SK-N-SH (cell line): ENCODE measurements at regions not wholly inside any gene's neighbourhood (a gene's known extent, or its start where the extent isn't known, plus 50 kb on each side); places are given as distances from the start of the nearest gene placed in this dataset.

Experiments used
- CTCF ChIA-PET: fragments of 300-600, 350-600 bp; formaldehyde crosslinking; extraction: SDS; loops from one replicate; lab custom pipeline; 2021; lab: Yijun Ruan, JAX
- POLR2A ChIA-PET: fragments of 350-600 bp; sonication (Branson Sonifier 250); formaldehyde crosslinking; extraction: SDS; loops from one replicate; lab custom pipeline; 2020; ENCODE audit warnings: antibody characterized with exemption, inconsistent platforms; lab: Yijun Ruan, JAX
- DNase-seq: peaks from one replicate; pipeline ENCODE4 v3.0.0; 2012
- H2AFZ ChIP-seq: fragments of 200-600 bp; sonication (generic); 2 replicates; pipeline ENCODE4 v1.8.1; 2016; ENCODE audit warnings: antibody characterized with exemption, mild to moderate bottlenecking, low read depth
- H3F3A ChIP-seq: fragments of 200-600 bp; sonication (generic); replicated peaks from 2 replicates; pipeline ENCODE3; 2016; ENCODE audit warnings: antibody characterized with exemption, mild to moderate bottlenecking; ENCODE audit not compliant: insufficient read depth
- H3K27ac ChIP-seq, 2 experiments: fragments of 200-500 bp in 1 of 2; fragments of 200-600 bp in 1 of 2; sonication (Bioruptor generic) in 1 of 2; sonication (generic), shearing (Covaris generic) in 1 of 2; 2 replicates each; pipeline versions ENCODE4 v1.5.1 to v1.6.1; 2014 to 2016; ENCODE audit warnings: low read depth in 2 of 2, inconsistent platforms in 1 of 2, low read length in 1 of 2, mild to moderate bottlenecking in 1 of 2, mixed read lengths in 1 of 2
- H3K27me3 ChIP-seq: fragments of 200-600 bp; sonication (generic), shearing (Covaris generic); 2 replicates; pipeline ENCODE4 v1.6.1; 2016; ENCODE audit warnings: mixed run types; ENCODE audit not compliant: insufficient read depth
- H3K36me3 ChIP-seq, 2 experiments: fragments of 200-500 bp in 1 of 2; fragments of 200-600 bp in 1 of 2; sonication (Bioruptor generic) in 1 of 2; sonication (generic) in 1 of 2; replicated peaks in 1 of 2; 2 replicates each; pipeline versions ENCODE3 to v1.5.1; 2014 to 2016; ENCODE audit warnings: low read length in 1 of 2, mild to moderate bottlenecking in 1 of 2; ENCODE audit not compliant: insufficient read depth in 2 of 2, control insufficient read depth in 1 of 2
- H3K4me1 ChIP-seq, 2 experiments: fragments of 200-500 bp in 1 of 2; fragments of 200-600 bp in 1 of 2; sonication (Bioruptor generic) in 1 of 2; sonication (generic), shearing (Covaris generic) in 1 of 2; 2 replicates each; pipeline versions ENCODE4 v1.5.1 to v1.6.1; 2014 to 2016; ENCODE audit warnings: low read depth in 1 of 2, low read length in 1 of 2, mixed run types in 1 of 2; ENCODE audit not compliant: insufficient read depth in 2 of 2, control insufficient read depth in 1 of 2
- H3K4me2 ChIP-seq: fragments of 200-600 bp; sonication (generic), shearing (Covaris generic); 2 replicates; pipeline ENCODE4 v1.6.1; 2017; ENCODE audit warnings: mixed run types
- H3K4me3 ChIP-seq, 2 experiments: fragments of 200-500 bp in 1 of 2; fragments of 200-600 bp in 1 of 2; sonication (Bioruptor generic) in 1 of 2; sonication (generic), shearing (Covaris generic) in 1 of 2; 2 replicates each; pipeline versions ENCODE4 v1.5.1 to v1.8.1; 2014 to 2016; ENCODE audit warnings: low read depth in 2 of 2, inconsistent platforms in 1 of 2, low read length in 1 of 2, mild to moderate bottlenecking in 1 of 2, mixed read lengths in 1 of 2, moderate library complexity in 1 of 2
- H3K79me2 ChIP-seq: fragments of 200-600 bp; sonication (generic); 2 replicates; pipeline ENCODE4 v1.8.1; 2017; ENCODE audit warnings: mild to moderate bottlenecking; ENCODE audit not compliant: insufficient read depth
- H3K9ac ChIP-seq: fragments of 200-600 bp; sonication (generic); 2 replicates; pipeline ENCODE4 v1.6.1; 2017; ENCODE audit warnings: mixed run types
- H3K9me2 ChIP-seq: fragments of 200-600 bp; sonication (generic); 2 replicates; pipeline ENCODE4 v1.6.1; 2017; ENCODE audit warnings: mixed run types
- H3K9me3 ChIP-seq: fragments of 200-600 bp; sonication (generic); 2 replicates; pipeline ENCODE4 v1.6.1; 2017; ENCODE audit warnings: mixed run types, mild to moderate bottlenecking, moderate library complexity
- H4K20me1 ChIP-seq: fragments of 200-600 bp; sonication (generic); 2 replicates; pipeline ENCODE4 v1.6.1; 2017; ENCODE audit warnings: mild to moderate bottlenecking, mixed run types; ENCODE audit not compliant: insufficient read depth
- CTCF ChIP-seq: fragments of 200-600 bp; sonication (generic); IDR thresholded peaks from 2 replicates; pipeline ENCODE4 v1.6.1; 2017; ENCODE audit warnings: antibody characterized with exemption, mild to moderate bottlenecking, moderate library complexity
- ELF1 ChIP-seq: IDR thresholded peaks from 2 replicates; pipeline ENCODE4 v1.4.0; 2012
- EP300 ChIP-seq, 2 experiments: IDR thresholded peaks; 2 replicates each; pipeline versions ENCODE4 v1.4.0 to v1.6.1; 2012; ENCODE audit warnings: borderline replicate concordance in 1 of 2, low read depth in 1 of 2, low read length in 1 of 2
- EZH2phosphoT487 ChIP-seq: fragments of 200-600 bp; sonication (generic); IDR thresholded peaks from 2 replicates; pipeline ENCODE4 v1.6.1; 2017; ENCODE audit warnings: low read depth, mixed run types, mild to moderate bottlenecking, antibody characterized with exemption, moderate library complexity, borderline replicate concordance
- FOSL2 ChIP-seq: IDR thresholded peaks from 2 replicates; pipeline ENCODE4 v1.4.0; 2012; ENCODE audit warnings: low read depth, mild to moderate bottlenecking, moderate library complexity, borderline replicate concordance
- FOXJ3 ChIP-seq: sonication (generic); formaldehyde crosslinking; IDR thresholded peaks from 2 replicates; pipeline ENCODE4 v1.5.1; 2020; ENCODE audit warnings: mild to moderate bottlenecking, missing genetic modification reagents
- MAX ChIP-seq: IDR thresholded peaks from 2 replicates; pipeline ENCODE4 v1.4.0; 2012; ENCODE audit warnings: low read depth
- MEF2A ChIP-seq: IDR thresholded peaks from 2 replicates; pipeline ENCODE4 v1.4.0; 2012; ENCODE audit warnings: low read depth, borderline replicate concordance
- RCOR1 ChIP-seq: fragments of 150-350 bp; IDR thresholded peaks from 2 replicates; pipeline ENCODE4 v1.6.1; 2017; ENCODE audit warnings: antibody characterized with exemption, low read length
- RFX5 ChIP-seq: IDR thresholded peaks from 2 replicates; pipeline ENCODE4 v1.6.1; 2012; ENCODE audit warnings: mild to moderate bottlenecking, improper control_type of control experiment, low read length
- USF1 ChIP-seq: IDR thresholded peaks from 2 replicates; pipeline ENCODE4 v1.4.0; 2012; ENCODE audit warnings: low read depth, borderline replicate concordance
- WGBS: methylation state at CpG from one replicate; pipeline ENCODE4 v1.1.6; 2017; ENCODE audit warnings: low lambda C conversion rate; 5-methylcytosine and 5-hydroxymethylcytosine counted together
- TF ChIP-seq, protein P1 (sequence below): IDR thresholded peaks from 2 replicates; pipeline ENCODE4; 2012
- TF ChIP-seq, protein P2 (sequence below): IDR thresholded peaks from 2 replicates; pipeline ENCODE4 v1.6.1; 2012; ENCODE audit warnings: mild to moderate bottlenecking, low read depth, low read length, moderate library complexity

DNA sequence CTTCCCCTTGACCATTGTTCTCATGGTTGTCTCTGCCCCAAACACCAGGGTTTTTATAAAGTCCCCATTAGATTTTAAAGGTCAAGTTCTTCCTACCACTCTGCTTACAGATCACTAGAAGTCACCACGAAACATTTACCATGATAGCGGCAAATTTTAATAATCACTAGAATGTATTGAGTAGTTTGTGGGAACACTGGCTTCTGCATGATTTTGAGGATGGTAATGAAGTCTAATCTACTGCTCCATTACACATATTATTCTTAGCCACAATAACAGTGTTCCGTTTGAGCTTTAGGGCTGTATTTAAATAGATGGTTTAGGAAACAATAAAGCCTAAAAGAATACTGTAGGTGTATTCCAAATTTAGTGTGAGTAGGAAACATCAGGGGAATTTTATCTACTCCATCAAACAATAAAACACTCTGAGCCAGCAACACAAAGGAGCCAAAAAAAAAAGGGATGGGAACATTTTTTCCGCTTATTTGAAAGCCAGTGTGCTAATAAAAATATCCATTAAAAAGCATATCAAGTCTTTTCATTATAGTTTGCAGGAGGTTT, 49.7 kb downstream of the KLF12 start:
- H3K36me3 ChIP-seq: no peaks in the 10 kb centered on the region
- POLR2A ChIA-PET: no interaction called here
- WGBS: over 99% methylated on average over 4 of the region's 4 CpGs

More for the DNA sequence above, 49.7 kb downstream of the KLF12 start:
- H4K20me1 ChIP-seq: peaks cover 28% of the 10 kb centered on the region
- no peak overlapping the region for H2AFZ ChIP-seq
- peaks cover 0 to 5% of the 10 kb centered on the region in 2 experiments; a peak in 2 of 4 replicates for H3K4me1 ChIP-seq
- no peak overlapping the region for H3K4me2 ChIP-seq
- CTCF ChIA-PET: no interaction called here
- H3K4me3 ChIP-seq: no peak overlapping the region
- no peak for DNase-seq
- H3K27me3 ChIP-seq: no peaks in the 10 kb centered on the region
- H3K9me2 ChIP-seq: no peaks in the 10 kb centered on the region
- H3F3A ChIP-seq: peaks cover 3% of the 10 kb centered on the region
- no peaks in the 10 kb centered on the region for H3K9me3 ChIP-seq
- no peak overlapping the region for H3K9ac ChIP-seq
- no peak overlapping the region for H3K27ac ChIP-seq
- peaks cover 86% of the 10 kb centered on the region for H3K79me2 ChIP-seq
- TF ChIP-seq RCOR1 (no peak), FOXJ3 (CRISPR knock-in tag) (no peak), CTCF (no peak), EZH2phosphoT487 (no peak), FOSL2 (no peak), USF1 (no peak), EP300 (IDR thresholded peaks at IDR 0.05; ENCODE audit: borderline replicate concordance in 1 of 2, low read depth in 1 of 2, low read length in 1 of 2) (no peak), ELF1 (no peak), MEF2A (no peak), MAX (no peak), RFX5 (no peak)
- TF ChIP-seq, protein P1, sequence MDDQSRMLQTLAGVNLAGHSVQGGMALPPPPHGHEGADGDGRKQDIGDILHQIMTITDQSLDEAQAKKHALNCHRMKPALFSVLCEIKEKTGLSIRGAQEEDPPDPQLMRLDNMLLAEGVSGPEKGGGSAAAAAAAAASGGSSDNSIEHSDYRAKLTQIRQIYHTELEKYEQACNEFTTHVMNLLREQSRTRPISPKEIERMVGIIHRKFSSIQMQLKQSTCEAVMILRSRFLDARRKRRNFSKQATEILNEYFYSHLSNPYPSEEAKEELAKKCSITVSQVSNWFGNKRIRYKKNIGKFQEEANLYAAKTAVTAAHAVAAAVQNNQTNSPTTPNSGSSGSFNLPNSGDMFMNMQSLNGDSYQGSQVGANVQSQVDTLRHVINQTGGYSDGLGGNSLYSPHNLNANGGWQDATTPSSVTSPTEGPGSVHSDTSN: no peak
- TF ChIP-seq, protein P2, sequence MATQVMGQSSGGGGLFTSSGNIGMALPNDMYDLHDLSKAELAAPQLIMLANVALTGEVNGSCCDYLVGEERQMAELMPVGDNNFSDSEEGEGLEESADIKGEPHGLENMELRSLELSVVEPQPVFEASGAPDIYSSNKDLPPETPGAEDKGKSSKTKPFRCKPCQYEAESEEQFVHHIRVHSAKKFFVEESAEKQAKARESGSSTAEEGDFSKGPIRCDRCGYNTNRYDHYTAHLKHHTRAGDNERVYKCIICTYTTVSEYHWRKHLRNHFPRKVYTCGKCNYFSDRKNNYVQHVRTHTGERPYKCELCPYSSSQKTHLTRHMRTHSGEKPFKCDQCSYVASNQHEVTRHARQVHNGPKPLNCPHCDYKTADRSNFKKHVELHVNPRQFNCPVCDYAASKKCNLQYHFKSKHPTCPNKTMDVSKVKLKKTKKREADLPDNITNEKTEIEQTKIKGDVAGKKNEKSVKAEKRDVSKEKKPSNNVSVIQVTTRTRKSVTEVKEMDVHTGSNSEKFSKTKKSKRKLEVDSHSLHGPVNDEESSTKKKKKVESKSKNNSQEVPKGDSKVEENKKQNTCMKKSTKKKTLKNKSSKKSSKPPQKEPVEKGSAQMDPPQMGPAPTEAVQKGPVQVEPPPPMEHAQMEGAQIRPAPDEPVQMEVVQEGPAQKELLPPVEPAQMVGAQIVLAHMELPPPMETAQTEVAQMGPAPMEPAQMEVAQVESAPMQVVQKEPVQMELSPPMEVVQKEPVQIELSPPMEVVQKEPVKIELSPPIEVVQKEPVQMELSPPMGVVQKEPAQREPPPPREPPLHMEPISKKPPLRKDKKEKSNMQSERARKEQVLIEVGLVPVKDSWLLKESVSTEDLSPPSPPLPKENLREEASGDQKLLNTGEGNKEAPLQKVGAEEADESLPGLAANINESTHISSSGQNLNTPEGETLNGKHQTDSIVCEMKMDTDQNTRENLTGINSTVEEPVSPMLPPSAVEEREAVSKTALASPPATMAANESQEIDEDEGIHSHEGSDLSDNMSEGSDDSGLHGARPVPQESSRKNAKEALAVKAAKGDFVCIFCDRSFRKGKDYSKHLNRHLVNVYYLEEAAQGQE: no peak
